GM10266 (cell line): ENCODE measurements at regions not wholly inside any gene's neighbourhood (a gene's known extent, or its start where the extent isn't known, plus 50 kb on each side); places are given as distances from the start of the nearest gene placed in this dataset.
"Not testable (repeated sequence)": the region's sequence is repeated elsewhere in the genome, so short reads cannot be mapped to it uniquely, and the experiment has no call there.

Source experiments
- DNase-seq: peaks from one replicate; pipeline ENCODE4 v3.0.0; 2012; ENCODE audit errors: extremely low spot score
- CTCF ChIP-seq: IDR thresholded peaks from 2 replicates; pipeline ENCODE4 v1.5.1; 2012; ENCODE audit warnings: mild to moderate bottlenecking, low read depth; ENCODE audit not compliant: control insufficient read depth, insufficient read depth; ENCODE audit errors: missing control alignments

GRCh38 chr4:138439143-138439581 is 197.0 kb upstream of the SLC7A11 start:
- no peak for TF ChIP-seq CTCF
- DNase-seq: no peak

GRCh38 chr4:138438608-138439007 is 196.5 kb upstream of the SLC7A11 start:
- no peak for DNase-seq
- TF ChIP-seq CTCF: no peak

GRCh38 chr4:138437263-138437851 is 195.2 kb upstream of the SLC7A11 start:
- no peak for DNase-seq
- TF ChIP-seq CTCF: no peak

- not testable (repeated sequence) for DNase-seq
These were observed 193.6 kb upstream of the SLC7A11 start for GRCh38 chr4:138435733-138436132.

- not testable (repeated sequence) for DNase-seq
These were observed 192.9 kb upstream of the SLC7A11 start for GRCh38 chr4:138435046-138435445.

GRCh38 chr4:138428611-138429010 is 186.5 kb upstream of the SLC7A11 start:
- TF ChIP-seq CTCF: no peak
- DNase-seq: no peak

GRCh38 chr4:138426786-138427185 is 184.6 kb upstream of the SLC7A11 start:
- TF ChIP-seq CTCF: no peak
- no peak for DNase-seq

GRCh38 chr4:138420471-138420870 is 178.3 kb upstream of the SLC7A11 start:
- DNase-seq: no peak
- no peak for TF ChIP-seq CTCF

- DNase-seq: no peak
- no peak for TF ChIP-seq CTCF
These were observed 172.1 kb upstream of the SLC7A11 start for GRCh38 chr4:138414202-138414601.
